Fibroblast of lung (primary cell): ENCODE measurements at regions not wholly inside any gene's neighbourhood (a gene's known extent, or its start where the extent isn't known, plus 50 kb on each side); places are given as distances from the start of the nearest gene placed in this dataset.

Experiments
- EZH2 ChIP-seq: IDR thresholded peaks from 2 replicates; pipeline ENCODE4 v1.5.1; 2012; ENCODE audit warnings: low read length, control low read depth, mild to moderate bottlenecking; ENCODE audit errors: missing control alignments
- TF ChIP-seq, protein P1 (sequence below), 2 donors: IDR thresholded peaks in 1 of 2; conservative IDR thresholded peaks in 1 of 2; 1 replicate in 1 of 2; 2 replicates in 1 of 2; pipeline ENCODE4 v1.5.1; 2011 to 2012; ENCODE audit warnings: low read length in 2 of 2, control low read depth in 1 of 2, inconsistent platforms in 1 of 2, low read depth in 1 of 2, mild to moderate bottlenecking in 1 of 2

DNA sequence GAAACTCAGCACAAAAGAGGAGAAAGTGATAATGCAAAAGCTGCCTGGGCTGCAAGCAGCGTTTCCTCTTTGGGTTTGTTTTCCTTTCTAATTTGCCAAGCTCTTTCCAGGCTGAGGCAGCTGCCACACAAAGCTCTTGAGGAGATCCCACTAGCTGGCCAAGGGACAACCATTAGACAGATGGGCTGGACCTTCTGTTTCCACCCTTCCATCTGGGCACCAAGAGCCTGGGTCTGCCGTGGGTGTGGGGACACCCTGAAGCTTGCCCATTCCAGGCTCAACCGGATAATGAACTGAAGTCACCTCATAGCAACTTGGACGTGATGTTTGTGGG lies 194.6 kb upstream of the C1QTNF7 start:
- TF ChIP-seq EZH2 = no peak
- TF ChIP-seq, protein P1, sequence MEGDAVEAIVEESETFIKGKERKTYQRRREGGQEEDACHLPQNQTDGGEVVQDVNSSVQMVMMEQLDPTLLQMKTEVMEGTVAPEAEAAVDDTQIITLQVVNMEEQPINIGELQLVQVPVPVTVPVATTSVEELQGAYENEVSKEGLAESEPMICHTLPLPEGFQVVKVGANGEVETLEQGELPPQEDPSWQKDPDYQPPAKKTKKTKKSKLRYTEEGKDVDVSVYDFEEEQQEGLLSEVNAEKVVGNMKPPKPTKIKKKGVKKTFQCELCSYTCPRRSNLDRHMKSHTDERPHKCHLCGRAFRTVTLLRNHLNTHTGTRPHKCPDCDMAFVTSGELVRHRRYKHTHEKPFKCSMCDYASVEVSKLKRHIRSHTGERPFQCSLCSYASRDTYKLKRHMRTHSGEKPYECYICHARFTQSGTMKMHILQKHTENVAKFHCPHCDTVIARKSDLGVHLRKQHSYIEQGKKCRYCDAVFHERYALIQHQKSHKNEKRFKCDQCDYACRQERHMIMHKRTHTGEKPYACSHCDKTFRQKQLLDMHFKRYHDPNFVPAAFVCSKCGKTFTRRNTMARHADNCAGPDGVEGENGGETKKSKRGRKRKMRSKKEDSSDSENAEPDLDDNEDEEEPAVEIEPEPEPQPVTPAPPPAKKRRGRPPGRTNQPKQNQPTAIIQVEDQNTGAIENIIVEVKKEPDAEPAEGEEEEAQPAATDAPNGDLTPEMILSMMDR (conservative IDR thresholded peaks at IDR 0.05 in 1 of 2, IDR thresholded peaks at IDR 0.05 in 1 of 2; ENCODE audit: low read depth in 1 of 2, low read length in 2 of 2) = no peak
